GM21526 (cell line): ENCODE measurements at regions not wholly inside any gene's neighbourhood (a gene's known extent, or its start where the extent isn't known, plus 50 kb on each side); places are given as distances from the start of the nearest gene placed in this dataset.

ENCODE experiments used
- ATAC-seq: cut with Tn5 transposase; IDR thresholded peaks from one replicate; pipeline ENCODE4 v1.9.1; 2021; ENCODE audit warnings: moderate library complexity; ENCODE audit not compliant: unreplicated experiment, low FRiP score

DNA sequence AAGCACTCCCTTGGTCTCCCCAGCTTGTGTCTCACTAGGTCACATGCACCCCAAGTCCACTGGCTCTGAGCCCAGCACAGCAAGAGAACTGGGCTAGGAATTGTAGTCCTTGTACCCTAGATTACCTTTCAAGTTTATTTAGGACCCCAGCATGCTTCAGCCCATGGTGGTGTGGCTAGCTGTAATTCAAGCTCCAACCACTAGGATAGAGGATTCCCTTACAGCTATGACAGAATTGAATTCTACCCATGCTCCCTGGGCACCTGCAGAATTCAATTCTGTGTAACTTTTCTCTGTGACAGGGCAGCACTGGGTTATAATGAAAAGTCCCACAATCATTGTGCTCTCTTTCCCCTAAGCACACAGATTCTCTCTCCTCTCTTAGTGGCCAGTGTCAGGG, 253.8 kb upstream of the DMD start:
- ATAC-seq, result no peak

DNA sequence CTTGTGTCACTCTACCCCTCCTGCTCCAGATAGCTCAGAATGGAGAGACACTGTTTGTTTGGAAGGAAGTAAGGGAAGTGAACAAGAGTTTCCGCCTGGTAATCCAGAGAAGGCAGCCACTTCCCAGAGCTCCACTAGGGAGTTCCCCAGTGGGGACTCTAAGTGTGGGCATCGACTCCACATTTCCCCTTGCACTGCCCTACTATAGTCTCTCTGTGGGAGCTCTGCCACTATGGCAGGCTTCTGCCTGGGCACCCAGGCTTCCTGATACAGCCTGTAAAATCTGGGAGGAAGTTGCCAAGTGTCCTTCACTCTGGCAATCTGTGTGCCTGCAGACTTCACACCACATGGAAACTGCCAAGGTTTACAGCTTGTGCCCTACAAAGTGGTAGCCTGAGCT, 245.8 kb upstream of the DMD start:
- ATAC-seq, result no peak

DNA sequence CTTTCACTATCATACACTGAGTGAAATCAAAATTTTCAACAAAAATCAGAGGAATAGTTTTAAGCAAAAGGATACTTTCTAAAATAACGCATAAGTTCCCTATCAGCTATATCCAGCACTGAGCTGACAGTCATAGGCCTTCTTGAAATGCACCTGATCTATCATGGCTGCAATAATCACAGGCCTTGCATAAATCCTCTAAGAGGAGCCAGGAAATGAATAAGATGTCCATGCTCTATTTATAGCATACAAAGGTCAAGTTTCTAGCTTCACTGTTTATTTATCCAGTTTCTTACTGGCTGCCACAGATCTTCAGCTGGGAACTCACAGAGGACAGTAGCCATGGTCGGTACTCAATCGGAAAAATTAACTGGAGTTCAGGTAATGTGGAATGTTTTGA, 235.9 kb upstream of the DMD start:
- no peak for ATAC-seq

DNA sequence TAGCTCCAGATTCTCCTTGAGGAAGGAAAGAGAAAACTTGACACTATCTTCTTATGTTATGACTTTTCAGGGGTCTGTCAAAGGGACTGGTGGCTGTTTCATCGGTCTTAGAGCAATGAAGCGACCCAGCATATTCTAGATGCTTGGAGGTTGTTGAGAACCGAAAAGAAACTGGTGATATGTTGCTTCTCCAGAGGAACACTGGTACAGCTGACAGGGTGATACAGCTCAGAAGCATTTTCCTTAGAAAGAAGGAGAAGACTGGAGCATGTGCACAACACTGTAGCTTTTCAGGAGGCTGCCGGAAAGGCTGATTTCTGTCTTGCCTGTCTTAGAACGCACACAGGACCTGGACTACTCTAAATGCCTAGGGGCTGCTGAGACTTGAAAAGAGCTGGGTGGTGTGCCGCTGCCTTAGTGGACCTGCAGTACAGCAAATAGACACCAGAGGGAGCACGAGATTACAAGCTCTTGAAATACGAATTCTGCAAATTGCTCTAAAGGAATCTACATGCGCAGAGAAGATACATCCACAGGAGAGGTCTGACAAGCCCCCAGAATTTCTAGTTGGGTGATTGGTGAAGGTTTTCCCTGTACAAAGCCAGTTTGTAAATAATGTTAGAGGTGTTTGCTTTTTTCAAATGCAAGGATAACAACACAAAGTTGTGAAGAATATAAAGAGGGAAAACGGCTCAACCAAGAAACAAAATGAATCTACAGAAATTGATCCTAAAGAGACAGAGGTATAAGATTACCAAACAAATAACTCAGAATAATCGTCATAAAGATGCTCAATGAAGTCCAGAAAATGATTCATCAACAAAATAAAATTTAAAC, 223.1 kb upstream of the DMD start:
- peak; percentile 82 for ATAC-seq

DNA sequence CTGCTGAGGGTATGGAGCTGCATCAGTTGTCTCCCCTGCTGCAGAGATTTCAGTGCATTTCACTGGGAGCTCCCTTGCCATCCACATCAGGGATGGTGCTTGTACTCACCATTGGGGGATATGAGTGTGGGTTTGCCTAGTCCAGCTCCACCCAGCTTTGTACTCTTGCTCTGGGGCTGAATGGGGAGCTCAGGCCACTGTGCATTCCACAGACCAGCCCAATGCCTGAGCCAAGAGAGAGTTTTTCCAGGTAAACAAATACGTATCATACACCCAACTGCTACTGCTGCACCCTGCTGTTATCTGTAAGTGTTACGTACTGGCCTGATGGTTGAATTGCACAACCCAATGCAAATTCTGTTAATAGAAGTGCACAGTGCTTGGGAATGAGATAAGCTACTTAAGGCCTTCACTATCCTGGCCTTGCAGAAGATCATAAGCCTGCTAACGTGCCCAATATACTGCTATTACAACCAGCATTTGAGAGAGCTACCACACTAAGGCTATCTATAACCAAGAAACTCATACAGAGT, 205.0 kb upstream of the DMD start:
- ATAC-seq, result no peak

DNA sequence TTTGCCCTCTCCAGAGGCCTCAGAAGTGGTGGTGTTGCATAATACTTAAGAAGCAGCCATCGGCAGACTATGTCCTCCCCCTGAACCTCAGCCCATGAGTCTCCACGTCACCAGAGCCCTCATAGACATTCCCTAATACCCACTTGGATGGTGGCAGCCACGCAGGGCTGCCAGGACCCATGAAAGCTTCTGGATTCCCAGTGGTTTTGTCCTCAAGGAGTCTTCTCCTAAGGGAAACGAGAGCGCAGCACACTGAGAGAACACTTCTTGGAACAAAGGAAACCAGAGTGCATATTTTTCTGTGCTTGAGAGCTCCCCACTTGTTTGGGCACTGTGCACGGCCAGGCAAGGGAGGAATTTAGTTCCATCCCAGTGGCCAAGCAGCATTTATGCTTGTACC, 204.1 kb upstream of the DMD start:
- ATAC-seq, result no peak

DNA sequence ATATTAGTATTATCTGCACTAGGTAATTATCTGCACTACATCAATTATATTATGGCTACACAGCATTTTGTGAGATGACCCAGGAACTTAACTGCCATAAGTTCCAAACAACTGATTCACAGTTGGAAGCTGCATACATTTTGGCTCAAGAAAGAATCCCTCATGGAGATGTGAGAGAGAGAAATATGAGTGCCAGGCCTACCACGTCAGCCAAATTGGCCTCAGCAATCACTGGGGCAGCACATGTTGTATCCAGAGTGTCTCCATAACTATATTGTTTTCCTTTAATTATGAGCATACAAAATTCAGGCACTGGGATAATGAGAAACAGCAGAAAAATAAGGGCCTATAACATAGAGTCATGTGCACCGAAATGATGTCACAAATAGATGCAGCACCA, 174.2 kb upstream of the DMD start:
- no peak for ATAC-seq

DNA sequence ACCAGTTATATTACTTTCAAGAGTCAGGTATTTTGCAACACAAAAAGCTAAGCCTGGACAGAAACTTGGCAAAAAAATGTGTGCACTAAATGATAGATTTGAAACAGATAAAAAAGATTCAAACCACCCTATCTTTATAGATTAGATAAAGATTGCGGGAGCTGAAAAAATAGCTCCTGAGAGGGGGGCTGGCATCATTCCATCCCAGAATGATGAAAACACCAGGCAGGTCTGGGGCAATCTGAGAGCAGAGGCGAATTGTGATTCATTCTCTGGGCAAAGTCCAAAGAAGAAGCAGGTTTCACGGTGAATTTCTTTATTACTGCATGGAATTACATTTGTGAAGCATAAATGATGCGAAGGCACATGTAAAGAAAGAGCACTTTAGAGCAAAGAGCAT, 168.5 kb upstream of the DMD start:
- no peak for ATAC-seq

DNA sequence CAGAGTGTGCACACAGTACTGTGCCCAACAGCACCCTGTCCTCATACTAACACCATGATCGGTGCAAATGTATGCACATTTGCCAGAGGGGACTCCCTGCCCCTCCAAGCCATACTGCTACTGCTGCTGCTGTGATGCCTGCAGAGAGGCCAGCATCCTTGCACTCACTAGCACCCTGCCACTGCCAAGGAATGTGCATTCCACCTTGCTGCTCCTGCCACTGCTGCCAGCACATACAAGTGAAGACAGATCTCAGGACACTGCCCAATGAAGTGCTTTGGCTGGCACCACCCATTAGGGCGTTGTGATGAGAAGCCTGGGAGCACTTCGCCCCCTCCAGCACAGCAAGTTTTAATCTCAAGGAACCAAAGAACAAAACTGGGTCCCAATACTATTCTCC, 146.3 kb upstream of the DMD start:
- no peak for ATAC-seq

DNA sequence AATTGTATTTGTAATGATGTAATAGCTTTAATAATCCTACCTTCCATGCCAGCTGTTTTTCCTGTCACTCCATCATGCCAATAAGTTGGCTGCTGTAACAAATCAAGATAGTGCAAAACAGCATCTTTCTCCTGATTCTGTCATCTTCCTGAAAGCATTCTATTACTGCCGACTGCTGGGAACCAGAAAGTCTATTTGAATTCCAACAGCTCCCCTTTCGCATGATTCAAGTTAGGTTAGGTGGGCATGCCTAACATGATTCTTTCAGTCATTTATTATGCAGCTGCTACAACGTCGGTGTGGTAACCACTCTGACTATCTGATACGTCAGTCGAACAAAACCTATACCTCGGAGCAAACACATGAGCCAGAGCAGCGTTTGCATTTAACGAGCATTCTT, 127.9 kb upstream of the DMD start:
- no peak for ATAC-seq

DNA sequence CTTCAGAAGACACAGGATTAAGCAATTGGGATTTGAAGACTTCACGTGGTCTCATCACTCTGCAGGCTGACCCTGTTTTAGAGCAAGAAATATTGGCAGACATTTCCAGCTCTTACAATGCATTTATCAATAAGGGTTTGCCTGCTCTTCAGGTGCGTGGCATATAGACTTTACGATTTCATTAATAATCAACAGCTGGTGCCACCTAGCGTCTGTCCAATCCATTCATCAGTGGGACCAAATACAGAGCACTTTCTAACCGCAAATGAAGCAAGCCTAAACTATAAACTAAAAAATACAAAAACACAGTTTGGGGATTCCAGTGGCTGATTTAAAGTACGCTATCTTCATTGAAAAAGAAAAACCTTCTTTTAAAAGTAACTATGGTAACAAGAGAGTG, 125.4 kb upstream of the DMD start:
- no peak for ATAC-seq

DNA sequence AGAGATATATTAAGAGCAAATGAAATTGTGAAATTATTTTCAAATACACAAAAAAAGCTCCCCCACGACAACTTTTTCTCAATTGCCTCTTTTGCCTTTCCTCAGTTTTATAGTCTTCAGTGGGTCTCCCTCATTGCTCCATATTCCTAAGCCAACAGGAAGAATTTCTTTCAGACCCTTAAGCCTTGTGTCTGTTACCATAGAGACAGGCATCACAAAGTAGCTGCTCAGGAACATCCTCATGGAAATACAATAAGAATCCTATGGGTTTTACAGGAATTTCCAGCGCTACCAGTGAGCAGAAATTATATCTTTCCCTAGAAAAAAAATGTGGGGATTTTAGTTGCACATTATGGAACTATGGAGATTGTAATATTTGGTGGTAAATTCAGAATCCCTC, 121.9 kb upstream of the DMD start:
- ATAC-seq, result no peak

DNA sequence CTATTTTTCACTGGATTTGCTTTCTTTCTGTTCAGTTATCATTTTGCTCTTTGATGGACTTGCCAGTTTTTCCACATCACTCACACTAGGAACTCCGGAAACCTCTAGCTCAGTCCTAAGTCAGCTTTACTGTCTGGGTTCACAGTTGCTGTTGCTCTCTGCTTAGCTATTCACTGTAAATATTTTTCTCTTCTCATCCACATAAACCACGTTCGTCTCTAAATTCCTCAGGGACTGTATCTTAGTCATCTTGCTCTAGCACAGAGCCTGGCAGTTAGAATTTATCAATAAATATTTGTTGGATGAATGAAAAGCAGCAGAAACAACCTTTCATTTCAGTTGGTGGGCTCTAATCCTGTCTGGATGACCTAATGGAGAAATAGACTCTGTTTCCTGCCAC, 119.4 kb upstream of the DMD start:
- ATAC-seq, result no peak

DNA sequence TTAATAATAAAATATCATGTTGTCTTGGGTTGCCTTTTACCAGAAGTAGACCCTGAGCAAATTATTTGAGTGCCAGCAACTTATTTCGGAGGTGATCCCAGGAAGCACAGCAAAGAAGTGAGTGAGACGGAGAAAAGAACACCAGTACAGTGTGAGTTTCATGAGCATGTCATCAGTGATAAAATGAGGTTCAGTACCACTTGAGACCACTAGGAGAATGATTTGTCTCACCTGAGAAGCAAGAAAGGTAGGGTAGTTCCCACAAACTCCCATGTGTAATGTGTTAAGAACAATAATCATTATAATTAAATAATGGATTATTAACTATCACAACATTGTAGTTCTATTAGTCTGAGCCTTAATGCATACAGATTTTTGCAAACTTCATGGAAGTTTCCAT, 112.8 kb upstream of the DMD start:
- no peak for ATAC-seq

DNA sequence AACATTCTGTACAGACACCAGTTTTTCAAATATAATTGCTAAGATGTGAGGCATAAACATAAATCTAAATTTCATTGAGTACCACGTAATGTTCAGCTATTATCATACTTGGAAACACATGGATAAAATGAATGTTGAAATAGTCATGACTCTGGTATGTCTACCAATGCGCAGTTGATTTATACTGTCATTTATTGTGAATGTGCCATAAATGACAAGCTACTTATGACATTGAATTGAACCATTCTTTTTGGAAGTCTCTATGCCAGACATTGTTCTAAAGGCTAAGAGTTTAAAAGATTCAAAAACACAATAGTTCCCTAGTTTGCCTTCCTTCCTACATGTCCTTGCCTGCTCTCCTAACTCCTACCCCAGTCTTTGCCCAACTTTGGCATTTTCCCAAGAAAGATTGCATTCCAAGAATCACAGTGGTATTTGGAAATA, 96.6 kb upstream of the DMD start:
- ATAC-seq, result no peak

DNA sequence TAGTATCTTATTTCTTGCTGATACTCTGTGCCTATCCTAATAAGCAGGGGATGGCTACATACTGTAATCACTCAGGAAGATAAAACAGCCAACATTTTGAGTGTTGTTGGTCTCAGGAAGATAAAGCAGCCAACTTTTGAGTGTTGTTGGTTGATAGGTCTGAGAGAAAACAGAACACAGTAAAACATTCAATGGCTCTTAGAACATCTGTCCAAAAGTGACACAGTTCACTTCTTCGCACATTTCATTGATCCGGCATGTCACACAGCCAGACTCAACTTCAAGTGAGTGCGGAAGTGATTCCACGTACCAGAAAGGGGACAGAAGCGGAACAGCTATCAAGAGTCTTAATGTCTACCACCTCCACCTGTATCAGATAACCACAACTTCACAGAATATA, 87.3 kb upstream of the DMD start:
- no peak for ATAC-seq

DNA sequence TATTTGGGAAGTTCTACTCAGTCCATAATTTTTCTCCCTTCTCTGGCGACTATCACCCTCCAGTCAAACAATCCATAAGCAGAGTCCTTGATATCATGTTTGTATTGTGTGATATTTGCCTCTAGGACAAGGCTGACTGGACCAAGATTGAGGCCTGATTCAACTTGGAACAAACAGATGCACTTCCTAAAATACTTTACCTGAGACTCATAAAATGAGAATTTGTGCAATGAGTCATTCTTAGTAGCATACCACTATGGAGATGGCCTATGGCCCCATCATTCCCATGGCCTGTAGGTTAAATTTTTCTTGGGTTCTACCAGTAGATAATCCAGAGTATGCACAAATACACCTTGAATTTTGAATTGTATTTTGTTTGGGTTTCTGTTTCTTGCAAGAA, 74.2 kb upstream of the DMD start:
- ATAC-seq, result no peak

DNA sequence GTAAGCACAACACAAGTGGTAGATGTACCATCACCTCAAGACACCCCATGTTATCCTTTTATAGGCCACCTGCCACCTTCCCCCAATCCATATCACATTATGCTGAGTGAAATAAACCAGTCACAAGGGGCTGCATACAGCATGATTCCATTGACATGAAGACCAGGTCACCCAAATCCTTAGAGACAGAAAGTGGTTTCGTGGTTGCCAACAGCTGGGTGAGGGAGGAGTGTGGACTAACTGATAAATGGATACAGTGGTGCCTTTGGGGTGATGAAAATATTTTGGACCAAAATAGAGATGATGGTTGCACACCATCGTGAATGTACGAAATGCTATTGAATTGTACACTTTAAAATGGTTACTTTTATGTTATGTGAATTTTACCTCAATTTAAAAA, 65.7 kb upstream of the DMD start:
- ATAC-seq, result no peak

DNA sequence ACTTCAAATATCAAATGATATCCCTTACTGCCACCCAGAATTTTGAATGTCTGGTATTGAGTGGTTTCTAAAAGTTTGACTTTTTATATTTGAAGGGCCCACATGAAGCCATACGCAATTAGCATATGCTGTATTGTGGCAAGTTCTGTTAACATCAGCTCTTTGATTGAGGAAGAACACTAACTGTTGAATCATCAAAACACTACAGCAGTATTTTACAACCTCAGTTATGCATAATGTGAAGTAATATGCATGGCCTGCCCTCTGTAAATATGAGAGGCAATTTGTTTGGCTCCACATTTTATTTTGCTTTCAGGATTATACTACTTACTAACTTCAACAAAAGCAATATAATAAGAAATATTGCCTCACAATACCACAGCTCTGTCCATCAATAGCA, 62.2 kb upstream of the DMD start:
- no peak for ATAC-seq

DNA sequence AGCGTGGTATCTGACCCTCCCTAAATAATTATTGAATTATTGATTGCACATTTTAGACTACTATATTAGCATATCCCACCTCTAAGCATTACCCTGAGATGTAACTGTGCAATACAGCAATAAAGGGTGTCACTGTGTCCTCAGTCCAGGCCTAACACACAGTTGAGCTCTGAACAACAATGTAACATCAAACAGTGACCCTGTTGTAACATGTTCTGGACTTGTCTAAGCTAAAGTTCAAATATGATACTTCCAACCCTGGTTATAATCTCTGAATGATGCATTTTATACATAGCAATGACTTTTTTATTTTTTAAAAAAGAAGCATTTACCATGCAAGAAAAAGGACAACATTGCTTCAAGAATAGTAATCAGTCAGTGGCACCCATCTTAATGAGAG, 61.6 kb upstream of the DMD start:
- no peak for ATAC-seq
